ENCODE measurements at regions not wholly inside any gene's neighbourhood (a gene's known extent, or its start where the extent isn't known, plus 50 kb on each side); places are given as distances from the start of the nearest gene placed in this dataset.

- no peak for DNase-seq (ENCODE audit: low spot score)
- TF ChIP-seq CTCF (IDR thresholded peaks at IDR 0.05; ENCODE audit: extremely low read depth, missing control alignments), result no peak
Measured at GRCh38 chr10:128281343-128281742, 155.1 kb upstream of the MKI67 start.

GRCh38 chr10:128281861-128282260 is 155.6 kb upstream of the MKI67 start:
- TF ChIP-seq CTCF (IDR thresholded peaks at IDR 0.05; ENCODE audit: extremely low read depth, missing control alignments), result no peak

GRCh38 chr10:128286141-128286761 is 160.0 kb upstream of the MKI67 start:
- TF ChIP-seq CTCF (IDR thresholded peaks at IDR 0.05; ENCODE audit: extremely low read depth, missing control alignments), result no peak
- no peak for DNase-seq (ENCODE audit: low spot score)

More at GRCh38 chr10:128281861-128282260, 155.6 kb upstream of the MKI67 start:
- DNase-seq (ENCODE audit: low spot score), result no peak

- no peak for TF ChIP-seq CTCF (IDR thresholded peaks at IDR 0.05; ENCODE audit: extremely low read depth, missing control alignments)
- DNase-seq (ENCODE audit: low spot score), result no peak
Measured at GRCh38 chr10:128286762-128287500, 160.7 kb upstream of the MKI67 start.

GRCh38 chr10:128287921-128288320 is 161.7 kb upstream of the MKI67 start:
- DNase-seq (ENCODE audit: low spot score), result no peak
- TF ChIP-seq CTCF (IDR thresholded peaks at IDR 0.05; ENCODE audit: extremely low read depth, missing control alignments), result no peak

- DNase-seq (ENCODE audit: low spot score), result no peak
- no peak for TF ChIP-seq CTCF (IDR thresholded peaks at IDR 0.05; ENCODE audit: extremely low read depth, missing control alignments)
Measured at GRCh38 chr10:128289621-128290020, 163.4 kb upstream of the MKI67 start.

GRCh38 chr10:128295003-128295402 is 168.8 kb upstream of the MKI67 start:
- TF ChIP-seq CTCF (IDR thresholded peaks at IDR 0.05; ENCODE audit: extremely low read depth, missing control alignments), result no peak
- DNase-seq (ENCODE audit: low spot score), result no peak
